Keratinocyte (primary cell): ENCODE measurements at regions not wholly inside any gene's neighbourhood (a gene's known extent, or its start where the extent isn't known, plus 50 kb on each side); places are given as distances from the start of the nearest gene placed in this dataset.

Experiments
- DNase-seq: peaks from one replicate; pipeline ENCODE4 v3.0.0-alpha.2; 2011; ENCODE audit warnings: low read depth, missing footprints, low spot score
- FAIRE-seq: peaks from 2 replicates; lab custom pipeline; 2011; peaks lifted over from hg19 to GRCh38; lab: Jason Lieb, UNC
- H2AFZ ChIP-seq: 2 replicates; pipeline ENCODE4 v1.6.0; 2012; ENCODE audit warnings: low read length, control low read depth, inconsistent platforms; ENCODE audit not compliant: control insufficient read depth
- H3K27ac ChIP-seq: 2 replicates; pipeline ENCODE4 v1.5.1; 2011; ENCODE audit warnings: low read length; ENCODE audit not compliant: control insufficient read depth, insufficient read depth
- H3K27me3 ChIP-seq: 3 replicates; pipeline ENCODE4 v1.6.0; 2011; ENCODE audit warnings: low read length; ENCODE audit not compliant: control insufficient read depth, insufficient read depth; ENCODE audit errors: extremely low read depth
- H3K36me3 ChIP-seq, 2 experiments: 2 replicates in 1 of 2; 3 replicates in 1 of 2; pipeline ENCODE4 v1.5.1; 2011; ENCODE audit warnings: low read length in 2 of 2, mild to moderate bottlenecking in 1 of 2; ENCODE audit not compliant: control insufficient read depth in 2 of 2, insufficient read depth in 2 of 2; ENCODE audit errors: extremely low read depth in 1 of 2
- H3K4me1 ChIP-seq: 3 replicates; pipeline ENCODE4 v1.5.1; 2011; ENCODE audit warnings: low read length; ENCODE audit not compliant: control insufficient read depth, insufficient read depth; ENCODE audit errors: extremely low read depth
- H3K4me2 ChIP-seq: 3 replicates; pipeline ENCODE4 v1.6.0; 2011; ENCODE audit warnings: low read depth, low read length; ENCODE audit not compliant: control insufficient read depth, insufficient read depth; ENCODE audit errors: extremely low read depth
- H3K4me3 ChIP-seq, 3 experiments: fragments of 200-600 bp in 1 of 3; sonication (generic) in 1 of 3; 2 replicates in 2 of 3; 3 replicates in 1 of 3; pipeline ENCODE4 v1.5.1; 2011 to 2016; ENCODE audit warnings: low read length in 3 of 3, mild to moderate bottlenecking in 3 of 3, control low read depth in 2 of 3, inconsistent platforms in 1 of 3, low read depth in 1 of 3, mixed read lengths in 1 of 3, mixed run types in 1 of 3, moderate library complexity in 1 of 3; ENCODE audit not compliant: control insufficient read depth in 2 of 3, insufficient read depth in 2 of 3; ENCODE audit errors: extremely low read depth in 1 of 3
- H3K79me2 ChIP-seq: 2 replicates; pipeline ENCODE4 v1.6.0; 2012; ENCODE audit warnings: low read length; ENCODE audit not compliant: control insufficient read depth, insufficient read depth
- H3K9ac ChIP-seq: 3 replicates; pipeline ENCODE4 v1.6.0; 2011; ENCODE audit warnings: low read length; ENCODE audit not compliant: control insufficient read depth, insufficient read depth; ENCODE audit errors: extremely low read depth
- H3K9me1 ChIP-seq: 3 replicates; pipeline ENCODE4 v1.6.0; 2011; ENCODE audit warnings: low read length; ENCODE audit not compliant: control insufficient read depth, insufficient read depth; ENCODE audit errors: extremely low read depth
- H3K9me3 ChIP-seq: 2 replicates; pipeline ENCODE4 v1.5.1; 2012; ENCODE audit warnings: low read depth, low read length; ENCODE audit not compliant: control insufficient read depth
- H4K20me1 ChIP-seq: 3 replicates; pipeline ENCODE4 v1.6.0; 2011; ENCODE audit warnings: low read length; ENCODE audit not compliant: control insufficient read depth, insufficient read depth; ENCODE audit errors: extremely low read depth
- CTCF ChIP-seq, 3 experiments: IDR thresholded peaks in 1 of 3; conservative IDR thresholded peaks in 1 of 3; optimal IDR thresholded peaks in 1 of 3; 2 replicates in 2 of 3; 3 replicates in 1 of 3; pipeline versions ENCODE3 to v1.5.1; 2011; ENCODE audit warnings: low read length in 3 of 3, mild to moderate bottlenecking in 3 of 3, moderate library complexity in 2 of 3, control low read depth in 1 of 3, inconsistent platforms in 1 of 3; ENCODE audit not compliant: insufficient read depth in 2 of 3; ENCODE audit errors: extremely low read depth in 1 of 3
- EZH2 ChIP-seq: IDR thresholded peaks from one replicate; pipeline ENCODE4 v1.6.1; 2012; ENCODE audit warnings: inconsistent platforms, mild to moderate bottlenecking, low read length, moderate library complexity
- dilution Hi-C: fragments of 300-500 bp; cut with MboI; formaldehyde crosslinking; loops from one replicate; pipeline ENCODE4 v1.7.0; 2020; ENCODE audit warnings: low sequenced_read_pairs; ENCODE audit not compliant: extremely low pct_ligation_motif_present

GRCh38 chr2:78585871-78586270 is 439.6 kb upstream of the REG3G start:
- Histone ChIP-seq H3K36me3 (no peaks in the 10 kb centered on the region), H3K4me3 (no peak overlapping the region), H2AFZ (no peak overlapping the region), H3K27me3 (no peaks in the 10 kb centered on the region), H3K79me2 (no peaks in the 10 kb centered on the region), H3K9me1 (no peaks in the 10 kb centered on the region), H3K9me3 (no peaks in the 10 kb centered on the region), H3K4me2 (no peak overlapping the region), H3K9ac (no peak overlapping the region), H3K27ac (no peak overlapping the region), H4K20me1 (no peaks in the 10 kb centered on the region), H3K4me1 (no peaks in the 10 kb centered on the region)
- FAIRE-seq = no peak
- dilution Hi-C loops = no loop called here
- TF ChIP-seq EZH2 = no peak
- no peak for TF ChIP-seq CTCF (optimal IDR thresholded peaks at IDR 0.05 in 1 of 3, IDR thresholded peaks at IDR 0.05 in 1 of 3, conservative IDR thresholded peaks at IDR 0.05 in 1 of 3; ENCODE audit: extremely low read depth in 1 of 3, insufficient read depth in 2 of 3, low read length in 3 of 3)
- DNase-seq = no peak

GRCh38 chr2:78586316-78586715 is 439.2 kb upstream of the REG3G start:
- Histone ChIP-seq H3K9me3 (no peaks in the 10 kb centered on the region), H3K9me1 (no peaks in the 10 kb centered on the region), H3K36me3 (no peaks in the 10 kb centered on the region), H3K4me2 (no peak overlapping the region), H3K9ac (no peak overlapping the region), H3K4me1 (no peaks in the 10 kb centered on the region), H4K20me1 (no peaks in the 10 kb centered on the region), H2AFZ (no peak overlapping the region), H3K27me3 (no peaks in the 10 kb centered on the region), H3K4me3 (no peak overlapping the region), H3K79me2 (no peaks in the 10 kb centered on the region), H3K27ac (no peak overlapping the region)
- no peak for FAIRE-seq
- TF ChIP-seq EZH2 (no peak), CTCF (optimal IDR thresholded peaks at IDR 0.05 in 1 of 3, IDR thresholded peaks at IDR 0.05 in 1 of 3, conservative IDR thresholded peaks at IDR 0.05 in 1 of 3; ENCODE audit: extremely low read depth in 1 of 3, insufficient read depth in 2 of 3, low read length in 3 of 3) (no peak)
- dilution Hi-C loops = no loop called here
- DNase-seq = no peak
